ENCODE measurements at regions not wholly inside any gene's neighbourhood (a gene's known extent, or its start where the extent isn't known, plus 50 kb on each side); places are given as distances from the start of the nearest gene placed in this dataset.
A peak's percentile ranks its signal among the peaks of the same experiment; 100 is the strongest.
"Not testable (repeated sequence)": the region's sequence is repeated elsewhere in the genome, so short reads cannot be mapped to it uniquely, and the experiment has no call there.

- DNase-seq (ENCODE audit: insufficient read length, low spot score) (no peak), FAIRE-seq (no peak)
Observed at GRCh38 chr1:30467101-30467500, 256.3 kb downstream of the MATN1 start.

- DNase-seq (ENCODE audit: insufficient read length, low spot score) (no peak), FAIRE-seq (no peak)
Observed at GRCh38 chr1:30466610-30467009, 256.8 kb downstream of the MATN1 start.

- DNase-seq (ENCODE audit: insufficient read length, low spot score) (no peak), FAIRE-seq (no peak)
Observed at GRCh38 chr1:30466026-30466425, 257.4 kb downstream of the MATN1 start.

- DNase-seq (ENCODE audit: insufficient read length, low spot score): no peak
- no peak for FAIRE-seq
Observed at GRCh38 chr1:30465096-30465495, 258.3 kb downstream of the MATN1 start.

- DNase-seq (ENCODE audit: insufficient read length, low spot score): no peak
- FAIRE-seq: peak; percentile 95
Observed at GRCh38 chr1:30464187-30464617, 259.2 kb downstream of the MATN1 start.

- FAIRE-seq (no peak), DNase-seq (ENCODE audit: insufficient read length, low spot score) (no peak)
Observed at GRCh38 chr1:30462826-30463425, 260.5 kb downstream of the MATN1 start.

GRCh38 chr1:30462166-30462565, 261.2 kb downstream of the MATN1 start:
- DNase-seq (ENCODE audit: insufficient read length, low spot score) (no peak), FAIRE-seq (no peak)

- FAIRE-seq (no peak), DNase-seq (ENCODE audit: insufficient read length, low spot score) (no peak)
Observed at GRCh38 chr1:30461640-30462039, 261.7 kb downstream of the MATN1 start.

- FAIRE-seq (no peak), DNase-seq (ENCODE audit: insufficient read length, low spot score) (no peak)
Observed at GRCh38 chr1:30460661-30461060, 262.7 kb downstream of the MATN1 start.

GRCh38 chr1:30458730-30459485, 264.5 kb downstream of the MATN1 start:
- not testable (repeated sequence) for FAIRE-seq; DNase-seq (ENCODE audit: insufficient read length, low spot score)

- FAIRE-seq (no peak), DNase-seq (ENCODE audit: insufficient read length, low spot score) (no peak)
Observed at GRCh38 chr1:30452925-30453324, 270.5 kb downstream of the MATN1 start.

GRCh38 chr1:30452170-30452569, 271.2 kb downstream of the MATN1 start:
- FAIRE-seq (peak; percentile 20), DNase-seq (ENCODE audit: insufficient read length, low spot score) (no peak)

GRCh38 chr1:30451532-30452125, 271.8 kb downstream of the MATN1 start:
- FAIRE-seq (no peak), DNase-seq (ENCODE audit: insufficient read length, low spot score) (no peak)

GRCh38 chr1:30450818-30451233, 272.6 kb downstream of the MATN1 start:
- FAIRE-seq: no peak
- DNase-seq (ENCODE audit: insufficient read length, low spot score): no peak

GRCh38 chr1:30450148-30450817, 273.1 kb downstream of the MATN1 start:
- no peak for FAIRE-seq
- no peak for DNase-seq (ENCODE audit: insufficient read length, low spot score)

- FAIRE-seq (no peak), DNase-seq (ENCODE audit: insufficient read length, low spot score) (no peak)
Observed at GRCh38 chr1:30449428-30450147, 273.8 kb downstream of the MATN1 start.

GRCh38 chr1:30449003-30449402, 274.4 kb downstream of the MATN1 start:
- FAIRE-seq (no peak), DNase-seq (ENCODE audit: insufficient read length, low spot score) (no peak)

GRCh38 chr1:30447701-30448100, 275.7 kb downstream of the MATN1 start:
- FAIRE-seq: no peak
- no peak for DNase-seq (ENCODE audit: insufficient read length, low spot score)

- no peak for FAIRE-seq
Observed at GRCh38 chr1:30447080-30447479, 276.3 kb downstream of the MATN1 start.

GRCh38 chr1:30446508-30446907, 276.9 kb downstream of the MATN1 start:
- FAIRE-seq: no peak
- DNase-seq (ENCODE audit: insufficient read length, low spot score): no peak

More at GRCh38 chr1:30447080-30447479, 276.3 kb downstream of the MATN1 start:
- DNase-seq (ENCODE audit: insufficient read length, low spot score): no peak

GRCh38 chr1:30446095-30446494, 277.3 kb downstream of the MATN1 start:
- DNase-seq (ENCODE audit: insufficient read length, low spot score) (no peak), FAIRE-seq (no peak)
